ENCODE measurements at regions not wholly inside any gene's neighbourhood (a gene's known extent, or its start where the extent isn't known, plus 50 kb on each side); places are given as distances from the start of the nearest gene placed in this dataset.
"Not testable (repeated sequence)": the region's sequence is repeated elsewhere in the genome, so short reads cannot be mapped to it uniquely, and the experiment has no call there.

GRCh38 chr5:52102311-52102710, 685.4 kb upstream of the ITGA1 start:
- TF ChIP-seq CTCF (IDR thresholded peaks at IDR 0.05; ENCODE audit: low read depth, low read length); MYC (IDR thresholded peaks at IDR 0.05; ENCODE audit: low read depth, low read length); POLR2A (IDR thresholded peaks at IDR 0.05; ENCODE audit: extremely low read depth, insufficient read length): not testable (repeated sequence)

Data from NB4 (cell line).